Esophagus squamous epithelium (tissue), 4 donors: ENCODE measurements at regions not wholly inside any gene's neighbourhood (a gene's known extent, or its start where the extent isn't known, plus 50 kb on each side); places are given as distances from the start of the nearest gene placed in this dataset.

Source experiments
- CTCF ChIP-seq, 6 experiments: fragments of 450-650 bp in 4 of 6; fragments of 200-600 bp in 2 of 6; sonication (generic) in 2 of 6; IDR thresholded peaks; one replicate each; pipeline ENCODE4 v1.5.1; 2016 to 2019; ENCODE audit warnings: antibody characterized with exemption in 6 of 6, mild to moderate bottlenecking in 4 of 6, moderate library complexity in 4 of 6
- POLR2A ChIP-seq, 4 donors: fragments of 450-650 bp; IDR thresholded peaks; one replicate each; pipeline ENCODE4 v1.6.1; 2017; ENCODE audit warnings: antibody characterized with exemption in 4 of 4, mild to moderate bottlenecking in 4 of 4, moderate library complexity in 3 of 4

DNA sequence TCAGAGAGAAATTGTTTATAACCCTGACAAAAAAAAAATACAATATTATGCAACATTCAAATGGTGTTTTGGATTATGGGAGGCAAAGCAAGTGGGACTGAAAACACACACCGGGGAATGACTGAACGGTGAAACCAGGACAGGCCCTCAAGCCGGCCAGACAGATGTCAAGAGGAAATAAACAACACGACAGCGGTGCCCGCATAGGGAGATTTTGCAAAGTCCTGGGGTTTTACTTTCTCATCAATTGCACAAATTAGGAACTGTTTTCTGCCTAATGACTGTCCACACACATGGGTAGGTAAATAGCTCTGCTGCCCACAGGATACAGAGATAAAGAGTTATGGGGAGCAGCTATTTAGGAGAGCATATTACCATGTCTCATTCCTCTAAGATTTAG is 134.5 kb downstream of the IRS2 start:
- TF ChIP-seq CTCF (IDR thresholded peaks at IDR 0.05): no peak
- no peak for TF ChIP-seq POLR2A (IDR thresholded peaks at IDR 0.05)
